ENCODE measurements at regions not wholly inside any gene's neighbourhood (a gene's known extent, or its start where the extent isn't known, plus 50 kb on each side); places are given as distances from the start of the nearest gene placed in this dataset.
"Not testable (repeated sequence)": the region's sequence is repeated elsewhere in the genome, so short reads cannot be mapped to it uniquely, and the experiment has no call there.

DNA sequence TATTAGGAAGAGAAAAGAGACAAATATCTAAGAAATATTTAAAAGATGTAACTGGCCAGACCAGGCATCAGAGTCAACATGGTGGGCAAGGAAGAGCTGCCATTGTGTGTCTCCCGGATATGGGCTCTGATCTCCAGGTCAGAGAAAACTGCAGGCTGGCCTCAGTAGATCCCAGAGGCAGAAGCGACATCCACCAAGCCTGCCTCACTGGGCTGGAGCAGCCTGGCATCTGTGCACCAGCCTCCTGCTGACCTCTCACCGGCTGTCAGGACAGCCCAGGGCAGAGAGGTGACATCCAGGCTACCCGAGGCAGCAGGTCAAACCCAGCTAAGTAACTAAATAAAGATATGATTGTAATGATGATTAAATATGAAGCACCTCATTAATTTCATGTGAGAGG, 162.8 kb upstream of the TNRC6C start:
- H3K9me3 ChIP-seq (ENCODE audit: control insufficient read depth in 2 of 2, low read length in 2 of 2): no peaks in the 10 kb centered on the region
- peaks cover 18% of the 10 kb centered on the region for H3K4me1 ChIP-seq (ENCODE audit: control insufficient read depth, insufficient read depth, low read length)
- H3K4me3 ChIP-seq (ENCODE audit: low read length in 2 of 2): no peak overlapping the region
- no peak overlapping the region for H3K9ac ChIP-seq (ENCODE audit: low read length in 2 of 2)
- H3K36me3 ChIP-seq (ENCODE audit: control insufficient read depth in 2 of 2, insufficient read depth in 2 of 2, low read length in 2 of 2): no peaks in the 10 kb centered on the region
- H3K27me3 ChIP-seq (ENCODE audit: control insufficient read depth in 1 of 2, insufficient read depth in 2 of 2, low read length in 2 of 2): no peaks in the 10 kb centered on the region
- peak overlapping the region; percentile 66 for H3K27ac ChIP-seq (ENCODE audit: low read length)

DNA sequence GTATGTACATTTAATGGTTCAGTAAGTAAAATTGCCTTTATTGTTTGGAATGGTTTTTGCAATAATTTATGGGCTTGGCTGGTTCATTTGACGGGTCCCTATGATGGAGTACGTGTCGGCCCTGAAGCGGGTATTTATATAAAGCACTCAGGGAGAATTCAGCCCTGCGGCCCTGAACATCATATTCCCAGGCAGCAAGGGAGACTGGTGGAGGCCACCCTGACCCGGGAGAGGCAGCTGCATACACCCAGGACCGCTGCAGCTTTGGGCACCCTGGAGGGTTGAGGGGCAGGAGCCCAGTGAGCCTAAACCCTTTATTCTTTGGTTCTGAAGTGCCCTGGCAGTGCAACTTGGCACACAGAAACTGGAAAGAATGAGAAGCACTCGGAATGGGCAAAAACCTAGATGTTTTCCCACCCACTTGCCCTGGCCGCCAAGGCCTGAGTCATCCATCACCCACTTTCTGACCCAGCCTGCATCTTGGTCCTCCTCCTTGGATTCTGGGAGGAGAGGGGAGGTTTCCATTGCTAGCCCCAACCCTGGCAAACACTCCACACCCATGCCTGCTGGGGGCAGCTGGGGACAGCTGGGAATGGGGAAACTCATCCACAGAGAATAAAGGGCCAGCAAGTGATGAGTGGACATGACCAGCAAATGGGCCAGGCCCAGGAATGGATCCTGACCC, 162.2 kb upstream of the TNRC6C start:
- no peaks in the 10 kb centered on the region for H3K9me3 ChIP-seq (ENCODE audit: control insufficient read depth in 2 of 2, low read length in 2 of 2)
- peaks cover 18% of the 10 kb centered on the region for H3K4me1 ChIP-seq (ENCODE audit: control insufficient read depth, insufficient read depth, low read length)
- peak overlapping the region; percentile 22 for H3K4me3 ChIP-seq (ENCODE audit: low read length in 2 of 2)
- no peak overlapping the region for H3K9ac ChIP-seq (ENCODE audit: low read length in 2 of 2)
- no peaks in the 10 kb centered on the region for H3K36me3 ChIP-seq (ENCODE audit: control insufficient read depth in 2 of 2, insufficient read depth in 2 of 2, low read length in 2 of 2)
- no peaks in the 10 kb centered on the region for H3K27me3 ChIP-seq (ENCODE audit: control insufficient read depth in 1 of 2, insufficient read depth in 2 of 2, low read length in 2 of 2)
- H3K27ac ChIP-seq (ENCODE audit: low read length): peak overlapping the region; percentile 66

DNA sequence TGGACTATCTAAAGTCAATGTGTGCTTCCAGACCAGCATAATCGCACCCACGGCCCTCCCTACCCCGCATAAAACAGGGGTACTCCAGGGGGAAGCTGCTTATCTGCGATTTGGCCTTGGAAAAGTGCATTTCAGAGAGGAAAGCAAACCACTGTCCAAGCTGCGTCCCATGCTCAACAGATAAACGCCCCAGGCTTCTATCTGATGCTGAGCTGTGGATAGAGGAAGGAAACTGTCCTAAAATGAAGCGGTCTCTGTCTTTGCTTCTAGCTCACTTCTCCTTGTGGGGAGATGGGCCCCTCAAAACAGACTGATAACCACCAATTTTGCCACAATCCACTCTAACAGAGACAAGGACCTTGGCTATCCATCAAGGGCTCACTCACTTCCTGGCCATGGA, 160.5 kb upstream of the TNRC6C start:
- no peaks in the 10 kb centered on the region for H3K27me3 ChIP-seq (ENCODE audit: control insufficient read depth in 1 of 2, insufficient read depth in 2 of 2, low read length in 2 of 2)
- H3K27ac ChIP-seq (ENCODE audit: low read length): no peak overlapping the region
- peak overlapping the region in 1 of 2 donors; percentile 29 for H3K9ac ChIP-seq (ENCODE audit: low read length in 2 of 2)
- H3K4me1 ChIP-seq (ENCODE audit: control insufficient read depth, insufficient read depth, low read length): peaks cover 31% of the 10 kb centered on the region
- H3K36me3 ChIP-seq (ENCODE audit: control insufficient read depth in 2 of 2, insufficient read depth in 2 of 2, low read length in 2 of 2): no peaks in the 10 kb centered on the region
- H3K4me3 ChIP-seq (ENCODE audit: low read length in 2 of 2): no peak overlapping the region
- no peaks in the 10 kb centered on the region for H3K9me3 ChIP-seq (ENCODE audit: control insufficient read depth in 2 of 2, low read length in 2 of 2)

DNA sequence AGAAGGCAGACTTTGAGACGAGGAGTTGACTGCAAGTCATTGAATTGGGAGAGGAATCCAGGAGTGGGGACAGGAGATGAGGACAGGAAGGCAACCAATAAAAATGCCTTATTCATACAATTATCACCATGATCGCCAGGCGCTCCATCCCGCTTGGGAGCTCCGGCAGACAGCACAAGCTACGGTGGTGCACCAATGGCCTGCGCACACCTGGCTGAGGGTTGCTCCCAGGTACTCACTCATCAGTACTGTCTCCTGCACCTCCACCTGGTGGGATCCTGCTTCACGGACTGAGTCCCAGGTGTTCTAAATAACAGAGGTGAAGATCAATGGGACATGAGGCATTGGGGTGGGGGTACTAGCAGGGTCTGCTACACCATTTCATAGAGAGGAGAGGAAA, 160.0 kb upstream of the TNRC6C start:
- no peak overlapping the region for H3K27ac ChIP-seq (ENCODE audit: low read length)
- no peaks in the 10 kb centered on the region for H3K9me3 ChIP-seq (ENCODE audit: control insufficient read depth in 2 of 2, low read length in 2 of 2)
- no peaks in the 10 kb centered on the region for H3K36me3 ChIP-seq (ENCODE audit: control insufficient read depth in 2 of 2, insufficient read depth in 2 of 2, low read length in 2 of 2)
- no peak overlapping the region for H3K9ac ChIP-seq (ENCODE audit: low read length in 2 of 2)
- no peaks in the 10 kb centered on the region for H3K27me3 ChIP-seq (ENCODE audit: control insufficient read depth in 1 of 2, insufficient read depth in 2 of 2, low read length in 2 of 2)
- peaks cover 35% of the 10 kb centered on the region for H3K4me1 ChIP-seq (ENCODE audit: control insufficient read depth, insufficient read depth, low read length)
- H3K4me3 ChIP-seq (ENCODE audit: low read length in 2 of 2): no peak overlapping the region

DNA sequence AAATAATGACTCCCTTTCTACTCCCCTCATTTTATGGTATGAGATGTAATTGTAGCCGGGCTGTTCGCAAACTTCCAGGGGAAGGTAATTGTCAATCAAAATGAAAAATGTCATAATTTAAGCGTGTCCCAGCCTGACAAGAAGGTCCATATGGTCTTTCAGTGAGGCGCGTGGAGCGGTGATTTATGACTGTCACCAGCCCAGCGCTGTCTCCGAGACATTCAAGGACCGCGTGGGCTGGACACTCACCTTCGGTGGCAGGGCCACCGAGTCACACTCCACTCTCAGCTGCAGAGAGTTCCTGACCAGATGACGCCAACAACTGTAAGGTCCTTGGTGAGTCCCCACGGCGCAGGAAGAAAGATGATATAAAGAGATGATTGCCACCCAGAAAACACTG, 157.7 kb upstream of the TNRC6C start:
- H3K27me3 ChIP-seq (ENCODE audit: control insufficient read depth in 1 of 2, insufficient read depth in 2 of 2, low read length in 2 of 2): no peaks in the 10 kb centered on the region
- no peak overlapping the region for H3K4me3 ChIP-seq (ENCODE audit: low read length in 2 of 2)
- H3K4me1 ChIP-seq (ENCODE audit: control insufficient read depth, insufficient read depth, low read length): peaks cover 38% of the 10 kb centered on the region
- H3K9me3 ChIP-seq (ENCODE audit: control insufficient read depth in 2 of 2, low read length in 2 of 2): no peaks in the 10 kb centered on the region
- no peak overlapping the region for H3K27ac ChIP-seq (ENCODE audit: low read length)
- no peak overlapping the region for H3K9ac ChIP-seq (ENCODE audit: low read length in 2 of 2)
- no peaks in the 10 kb centered on the region for H3K36me3 ChIP-seq (ENCODE audit: control insufficient read depth in 2 of 2, insufficient read depth in 2 of 2, low read length in 2 of 2)

DNA sequence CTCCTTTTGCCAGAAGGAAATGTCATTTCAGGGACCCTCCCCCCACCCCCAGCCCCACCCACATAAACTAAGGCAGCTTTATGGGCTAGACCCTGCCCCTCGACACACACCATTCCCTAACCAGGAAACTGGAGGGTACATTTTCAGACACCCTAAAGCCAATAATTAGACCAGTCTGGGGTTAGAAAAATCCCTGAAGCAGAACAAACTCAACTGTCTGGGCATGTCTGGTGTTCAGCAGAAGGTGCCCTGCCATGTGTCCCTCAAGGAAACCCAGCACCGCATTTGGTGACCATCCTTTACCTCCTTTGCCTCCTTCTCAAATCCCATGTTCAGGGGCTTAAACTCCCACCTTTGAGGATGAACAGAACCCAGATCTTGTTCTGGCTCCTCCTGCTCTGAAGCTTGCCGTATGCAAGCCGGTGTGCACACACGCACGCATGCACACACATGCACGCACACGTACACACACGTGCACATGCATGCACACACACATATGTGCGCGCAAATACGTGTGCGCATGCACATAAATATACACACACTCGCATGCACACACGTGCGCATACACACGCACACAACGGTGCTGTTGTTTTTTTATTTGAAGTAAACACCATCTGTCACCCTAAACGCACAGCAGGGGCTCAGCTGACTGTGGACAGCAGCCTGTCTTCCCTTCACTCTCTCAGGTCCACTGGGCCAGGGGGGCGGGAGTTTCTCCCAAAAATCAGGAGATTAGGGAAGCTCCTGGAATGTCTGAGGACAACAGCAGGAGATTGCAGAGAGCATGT, 156.8 kb upstream of the TNRC6C start:
- Histone ChIP-seq H3K36me3 (ENCODE audit: control insufficient read depth in 2 of 2, insufficient read depth in 2 of 2, low read length in 2 of 2) (no peaks in the 10 kb centered on the region), H3K9ac (ENCODE audit: low read length in 2 of 2) (no peak overlapping the region), H3K4me3 (ENCODE audit: low read length in 2 of 2) (peak overlapping the region in 1 of 2 donors; percentile 70), H3K27me3 (ENCODE audit: control insufficient read depth in 1 of 2, insufficient read depth in 2 of 2, low read length in 2 of 2) (no peaks in the 10 kb centered on the region), H3K27ac (ENCODE audit: low read length) (no peak overlapping the region), H3K4me1 (ENCODE audit: control insufficient read depth, insufficient read depth, low read length) (peaks cover 28% of the 10 kb centered on the region), H3K9me3 (ENCODE audit: control insufficient read depth in 2 of 2, low read length in 2 of 2) (no peaks in the 10 kb centered on the region)

DNA sequence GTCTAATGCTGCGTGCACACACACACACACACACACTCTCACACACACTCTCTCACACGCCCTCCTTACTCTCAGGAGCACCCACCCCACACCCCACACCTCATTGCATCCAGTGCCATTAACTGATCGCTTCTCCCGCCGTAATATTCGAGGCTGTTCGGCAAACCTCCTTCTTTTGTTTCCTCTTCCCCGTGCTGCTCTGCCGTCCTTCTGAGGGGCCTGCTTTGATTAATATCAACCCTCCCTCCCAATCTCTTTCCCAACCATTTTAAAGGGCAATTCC, 156.2 kb upstream of the TNRC6C start:
- Histone ChIP-seq H3K9ac (ENCODE audit: low read length in 2 of 2) (no peak overlapping the region), H3K36me3 (ENCODE audit: control insufficient read depth in 2 of 2, insufficient read depth in 2 of 2, low read length in 2 of 2) (no peaks in the 10 kb centered on the region), H3K4me3 (ENCODE audit: low read length in 2 of 2) (peak overlapping the region in 1 of 2 donors; percentile 70), H3K27me3 (ENCODE audit: control insufficient read depth in 1 of 2, insufficient read depth in 2 of 2, low read length in 2 of 2) (no peaks in the 10 kb centered on the region), H3K27ac (ENCODE audit: low read length) (peak overlapping the region; percentile 6), H3K4me1 (ENCODE audit: control insufficient read depth, insufficient read depth, low read length) (peaks cover 26% of the 10 kb centered on the region), H3K9me3 (ENCODE audit: control insufficient read depth in 2 of 2, low read length in 2 of 2) (no peaks in the 10 kb centered on the region)

DNA sequence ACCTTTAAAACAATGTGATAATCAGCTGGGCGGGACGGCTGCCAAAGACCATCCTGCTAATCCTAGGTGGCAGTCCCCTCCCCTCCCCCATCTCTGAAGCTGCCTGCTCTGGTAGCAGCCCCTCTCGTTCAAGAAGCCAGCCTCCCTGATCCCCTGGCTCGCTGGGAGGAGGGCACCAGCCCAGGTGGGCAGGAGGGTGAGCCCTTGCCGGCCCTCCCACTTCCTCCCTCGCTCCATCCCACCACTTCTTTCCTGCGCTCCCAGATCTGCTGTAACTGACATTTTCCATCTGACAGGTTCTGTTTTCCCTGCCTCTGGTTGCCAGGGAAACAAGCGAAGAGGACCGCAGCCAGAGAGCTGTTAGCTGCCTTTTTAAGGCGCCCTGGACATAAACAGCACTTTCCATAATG, 155.7 kb upstream of the TNRC6C start:
- Histone ChIP-seq H3K36me3 (ENCODE audit: control insufficient read depth in 2 of 2, insufficient read depth in 2 of 2, low read length in 2 of 2) (no peaks in the 10 kb centered on the region), H3K27me3 (ENCODE audit: control insufficient read depth in 1 of 2, insufficient read depth in 2 of 2, low read length in 2 of 2) (no peaks in the 10 kb centered on the region), H3K9ac (ENCODE audit: low read length in 2 of 2) (peak overlapping the region in 1 of 2 donors; percentile 36), H3K4me3 (ENCODE audit: low read length in 2 of 2) (peak overlapping the region; percentile 17 to 70), H3K4me1 (ENCODE audit: control insufficient read depth, insufficient read depth, low read length) (peaks cover 24% of the 10 kb centered on the region), H3K9me3 (ENCODE audit: control insufficient read depth in 2 of 2, low read length in 2 of 2) (no peaks in the 10 kb centered on the region), H3K27ac (ENCODE audit: low read length) (peak overlapping the region; percentile 37)

DNA sequence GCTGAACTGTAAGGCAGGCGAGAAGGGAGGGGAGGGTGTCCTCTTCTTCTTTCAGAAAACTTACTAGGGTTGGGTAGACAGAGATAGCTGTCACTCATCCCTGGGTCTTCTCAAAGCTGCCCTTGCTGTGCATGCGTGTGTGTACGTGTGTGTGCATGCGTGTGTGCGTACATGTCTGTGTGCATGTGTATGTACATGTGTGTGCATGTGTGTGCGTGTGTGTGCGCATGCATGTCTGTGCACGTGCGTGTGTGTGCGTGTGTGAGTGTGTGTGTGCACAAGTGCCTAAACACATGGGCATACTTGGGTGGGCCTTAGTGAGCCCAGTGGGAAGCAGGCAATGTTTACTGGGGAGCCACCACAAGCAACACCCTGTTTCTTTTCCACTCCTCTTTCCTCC, 154.8 kb upstream of the TNRC6C start:
- Histone ChIP-seq H3K4me3 (ENCODE audit: low read length in 2 of 2) (no peak overlapping the region), H3K36me3 (ENCODE audit: control insufficient read depth in 2 of 2, insufficient read depth in 2 of 2, low read length in 2 of 2) (no peaks in the 10 kb centered on the region), H3K9ac (ENCODE audit: low read length in 2 of 2) (no peak overlapping the region), H3K27ac (ENCODE audit: low read length) (peak overlapping the region; percentile 37), H3K4me1 (ENCODE audit: control insufficient read depth, insufficient read depth, low read length) (peaks cover 24% of the 10 kb centered on the region), H3K27me3 (ENCODE audit: control insufficient read depth in 1 of 2, insufficient read depth in 2 of 2, low read length in 2 of 2) (no peaks in the 10 kb centered on the region), H3K9me3 (ENCODE audit: control insufficient read depth in 2 of 2, low read length in 2 of 2) (no peaks in the 10 kb centered on the region)

DNA sequence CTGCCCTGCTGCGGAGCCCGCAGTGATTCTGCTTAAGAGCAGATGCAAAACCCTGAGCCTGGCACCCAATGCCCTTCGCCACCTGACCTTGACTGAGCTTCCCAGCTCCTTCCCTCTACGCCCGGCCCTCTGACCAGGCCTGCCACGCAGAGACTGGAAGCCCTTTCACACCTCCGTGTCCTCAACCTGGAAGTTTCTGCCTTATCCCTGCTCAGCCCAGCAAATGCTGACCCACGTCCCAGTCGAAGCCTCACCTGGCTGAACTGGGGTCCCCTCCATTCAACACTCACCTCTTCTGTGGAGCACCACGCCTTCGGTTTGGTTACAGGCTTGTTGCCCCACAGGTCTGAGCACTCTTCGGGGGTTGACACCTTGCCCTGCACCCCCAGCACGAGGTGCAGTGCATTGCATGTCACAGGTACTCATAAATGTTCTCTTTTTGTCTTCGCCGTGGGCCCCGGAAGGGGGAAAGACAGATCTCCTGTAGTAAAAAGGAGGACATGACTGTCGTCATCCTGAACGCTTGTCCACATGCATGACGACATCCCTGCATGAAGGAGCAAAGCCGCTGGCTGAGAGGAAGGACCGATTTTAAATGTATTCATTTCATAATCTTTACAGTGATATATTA, 153.6 kb upstream of the TNRC6C start:
- Histone ChIP-seq H3K9me3 (ENCODE audit: control insufficient read depth in 2 of 2, low read length in 2 of 2) (no peaks in the 10 kb centered on the region), H3K36me3 (ENCODE audit: control insufficient read depth in 2 of 2, insufficient read depth in 2 of 2, low read length in 2 of 2) (no peaks in the 10 kb centered on the region), H3K9ac (ENCODE audit: low read length in 2 of 2) (no peak overlapping the region), H3K27me3 (ENCODE audit: control insufficient read depth in 1 of 2, insufficient read depth in 2 of 2, low read length in 2 of 2) (no peaks in the 10 kb centered on the region), H3K4me3 (ENCODE audit: low read length in 2 of 2) (no peak overlapping the region), H3K4me1 (ENCODE audit: control insufficient read depth, insufficient read depth, low read length) (peaks cover 24% of the 10 kb centered on the region), H3K27ac (ENCODE audit: low read length) (no peak overlapping the region)

DNA sequence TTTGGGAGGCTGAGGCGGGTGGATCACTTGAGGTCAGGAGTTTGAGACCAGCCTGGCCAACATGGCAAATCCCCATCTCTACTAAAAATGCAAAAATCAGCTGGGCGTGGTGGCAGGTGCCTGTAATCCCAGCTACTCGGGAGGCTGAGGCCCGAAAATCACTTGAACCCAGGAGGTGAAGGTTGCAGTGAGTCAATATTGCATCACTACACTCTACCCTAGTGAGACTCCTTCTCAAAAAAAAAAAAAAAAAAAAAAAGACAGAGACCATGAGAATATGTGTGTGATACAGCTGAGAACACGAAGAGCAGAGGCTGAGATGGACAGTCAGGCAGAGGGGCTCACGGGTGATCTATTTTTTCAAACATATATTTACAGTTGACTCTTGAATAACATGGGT, 152.5 kb upstream of the TNRC6C start:
- not testable (repeated sequence) for H3K27me3 ChIP-seq (ENCODE audit: control insufficient read depth in 1 of 2, insufficient read depth in 2 of 2, low read length in 2 of 2); H3K9me3 ChIP-seq (ENCODE audit: control insufficient read depth in 2 of 2, low read length in 2 of 2); H3K36me3 ChIP-seq (ENCODE audit: control insufficient read depth in 2 of 2, insufficient read depth in 2 of 2, low read length in 2 of 2); H3K9ac ChIP-seq (ENCODE audit: low read length in 2 of 2); H3K4me3 ChIP-seq (ENCODE audit: low read length in 2 of 2); H3K27ac ChIP-seq (ENCODE audit: low read length)
- H3K4me1 ChIP-seq (ENCODE audit: control insufficient read depth, insufficient read depth, low read length): peaks cover 34% of the 10 kb centered on the region
